ENCODE measurements at regions not wholly inside any gene's neighbourhood (a gene's known extent, or its start where the extent isn't known, plus 50 kb on each side); places are given as distances from the start of the nearest gene placed in this dataset.

DNA sequence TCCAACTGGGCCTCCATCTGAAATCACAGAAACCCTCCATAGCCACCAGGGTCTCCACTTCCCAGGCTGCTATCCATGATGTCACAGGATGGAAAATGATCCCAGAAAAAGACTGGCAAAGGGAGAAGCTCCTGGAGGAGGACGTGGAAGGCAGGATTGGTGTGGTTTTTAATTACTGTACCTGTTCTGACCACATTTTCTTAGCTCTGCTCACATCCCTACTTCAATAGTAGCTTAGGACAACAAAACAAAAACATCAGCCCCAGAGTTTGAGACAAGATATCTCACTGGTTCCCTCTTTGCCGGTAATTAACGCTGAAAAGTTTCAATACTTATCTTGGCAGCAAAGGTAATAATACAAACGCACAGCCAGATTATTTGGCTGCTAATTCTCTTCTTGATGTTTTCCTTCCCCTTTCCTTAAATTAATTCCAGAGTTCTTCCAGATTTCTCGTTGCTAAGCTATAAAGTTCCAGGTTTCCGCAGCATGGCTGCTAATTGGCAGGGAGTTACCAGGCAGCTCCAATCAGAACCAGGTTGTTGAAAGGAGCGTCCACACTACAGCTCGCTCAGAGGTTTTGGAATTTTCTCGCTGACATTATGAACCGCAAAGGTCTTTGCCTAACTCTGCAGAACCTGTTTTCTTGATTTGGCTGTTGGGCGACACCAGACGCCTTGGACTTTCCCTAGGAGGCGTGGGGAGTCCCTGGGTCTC, 263.4 kb downstream of the MRTFB start:
- DNase-seq (ENCODE audit: low spot score), result peak; percentile 53

DNA sequence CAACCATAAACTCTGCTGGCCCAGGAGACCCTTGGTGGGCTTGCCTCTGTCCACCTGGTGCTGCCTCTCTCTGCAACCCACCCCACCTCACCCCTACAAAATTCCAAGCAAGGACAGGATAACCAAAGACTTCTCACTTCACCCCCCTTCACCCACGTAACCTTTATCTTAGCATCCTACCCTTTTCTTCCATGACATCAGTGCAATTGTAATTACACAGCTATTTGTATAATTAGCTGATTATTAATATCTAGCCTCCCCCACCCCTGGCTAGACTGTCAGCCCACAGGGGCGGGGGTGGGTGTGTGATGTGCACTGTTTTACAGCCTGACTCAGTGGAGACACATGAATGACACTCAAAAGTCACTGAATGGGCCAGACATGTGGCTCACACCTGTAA, 262.2 kb downstream of the MRTFB start:
- DNase-seq (ENCODE audit: low spot score), result no peak

DNA sequence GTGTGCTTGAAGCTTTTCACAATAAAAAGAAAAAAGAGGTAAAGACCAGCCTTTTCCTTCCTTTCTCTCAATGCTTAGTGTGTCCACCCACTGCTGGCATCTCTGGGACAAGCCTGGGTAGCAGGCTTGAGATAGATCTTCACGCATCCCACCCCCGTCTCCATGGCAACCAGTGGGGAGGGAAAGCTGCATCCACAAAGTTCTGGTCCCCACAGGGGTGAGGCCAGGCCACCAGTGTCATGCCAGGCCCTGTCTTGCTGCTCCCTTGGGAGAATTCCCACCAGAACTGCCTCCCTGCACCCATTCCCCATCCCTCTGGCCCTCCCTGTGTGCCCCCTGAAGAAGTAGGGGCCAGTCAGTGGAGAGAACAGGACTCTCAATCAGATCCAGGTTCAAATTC, 259.9 kb downstream of the MRTFB start:
- DNase-seq (ENCODE audit: low spot score), result no peak

DNA sequence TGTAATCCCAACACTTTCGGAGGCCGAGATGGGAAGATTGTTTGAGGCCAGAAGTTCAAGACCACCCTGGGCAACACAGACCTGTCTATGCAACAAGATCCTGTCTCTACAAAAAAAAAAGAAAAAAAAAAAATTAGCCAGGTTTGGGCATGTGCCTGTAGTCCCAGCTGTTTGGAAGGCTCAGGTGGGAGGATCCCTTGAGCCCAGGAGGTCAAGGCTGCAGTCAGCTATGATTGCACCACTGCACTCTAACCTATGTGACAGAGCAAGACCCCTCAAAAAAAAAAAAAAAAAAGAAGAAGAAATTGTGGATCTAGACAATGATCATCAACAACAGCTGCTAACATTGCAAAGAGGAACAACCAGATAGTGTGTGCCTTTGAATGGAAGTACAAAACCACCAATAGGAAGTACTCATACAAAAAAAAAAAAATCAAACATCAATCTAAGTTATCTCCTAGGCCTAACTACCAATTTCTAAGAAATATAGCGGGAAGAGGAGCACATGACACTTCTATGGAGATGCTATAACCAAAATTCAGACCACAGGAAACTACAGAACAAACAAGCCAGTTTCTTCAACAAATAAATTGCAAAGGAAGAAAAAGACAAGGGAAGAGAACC, 258.7 kb downstream of the MRTFB start:
- DNase-seq (ENCODE audit: low spot score), result no peak

DNA sequence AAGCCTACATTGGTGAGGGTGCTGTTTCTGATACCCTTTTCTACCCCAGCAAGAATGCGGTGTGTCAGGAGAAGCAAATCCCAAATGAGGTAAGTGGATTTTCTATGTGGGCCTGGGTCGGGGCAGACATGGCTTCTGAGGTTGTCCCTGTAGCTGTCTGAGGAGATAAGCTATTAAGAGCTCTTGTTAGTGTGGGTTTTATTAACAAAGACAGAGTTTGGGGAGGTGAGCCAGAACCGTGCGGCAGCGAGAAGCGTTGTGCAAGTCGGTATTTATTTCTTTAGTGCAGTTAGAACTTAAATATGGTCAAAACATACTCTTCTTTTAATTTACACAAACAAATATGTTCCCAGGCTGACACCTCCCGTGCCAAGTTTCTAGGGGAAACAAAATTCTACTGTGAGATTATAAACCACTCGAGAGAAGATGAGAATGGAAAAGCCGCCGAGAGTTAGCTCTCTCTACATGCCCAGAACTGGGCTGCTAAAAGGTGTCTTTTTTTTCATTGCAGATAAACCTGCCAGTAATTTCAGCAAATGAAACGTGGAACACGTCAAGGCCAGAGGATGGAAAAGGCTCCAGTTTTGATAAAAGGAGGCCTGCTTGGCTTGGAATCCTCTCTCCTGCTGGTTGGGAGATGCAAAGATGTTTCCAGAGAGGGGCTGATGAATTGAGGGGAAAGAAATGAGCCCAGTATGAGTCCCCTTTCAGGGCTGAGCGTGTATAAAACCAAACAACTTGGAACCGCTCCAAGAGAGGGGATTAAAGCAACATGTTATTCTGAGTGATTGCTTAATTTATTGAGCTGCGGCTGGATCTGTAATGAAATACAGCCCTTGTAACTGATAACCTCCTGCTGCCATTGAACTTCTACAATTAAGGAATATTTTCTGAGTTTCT, 254.6 kb downstream of the MRTFB start:
- DNase-seq (ENCODE audit: low spot score), result no peak

DNA sequence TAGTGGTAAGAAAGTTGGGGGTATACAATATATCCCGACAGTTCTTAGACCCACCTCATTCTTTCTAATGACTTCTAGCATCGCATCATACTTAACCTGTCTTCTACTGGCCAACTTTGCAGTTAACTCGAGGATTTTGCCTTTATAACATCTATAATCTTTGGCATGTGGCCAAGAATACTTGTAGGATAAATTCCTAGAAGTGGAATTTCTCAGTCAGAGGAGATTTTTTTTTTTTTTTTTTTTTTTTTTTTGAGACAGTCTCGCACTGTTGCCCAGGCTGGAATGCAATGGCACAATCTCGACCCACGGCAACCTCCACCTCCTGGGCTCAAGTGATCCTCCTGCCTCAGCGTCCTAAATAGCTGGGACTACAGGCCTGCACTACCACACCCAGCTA, 253.5 kb downstream of the MRTFB start:
- peak; percentile 59 for DNase-seq (ENCODE audit: low spot score)

DNA sequence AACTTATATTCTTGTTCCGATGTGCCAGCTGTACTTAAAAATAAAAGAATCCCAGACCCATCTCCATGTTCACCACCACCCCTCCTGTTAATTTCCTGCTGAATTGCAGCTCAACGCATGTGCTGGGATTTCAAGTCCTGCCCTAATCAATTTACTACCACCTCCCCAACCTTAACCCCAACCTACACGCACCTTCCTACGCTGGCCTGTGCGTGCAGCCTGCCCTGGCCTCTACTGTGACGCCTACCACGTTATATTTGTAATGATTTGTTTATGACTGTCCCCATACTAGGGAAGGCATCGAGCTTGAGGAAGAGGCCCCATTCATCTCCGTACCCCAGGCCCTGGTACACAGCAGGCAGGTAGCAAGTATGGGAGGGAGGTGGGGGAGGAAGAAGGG, 251.1 kb downstream of the MRTFB start:
- no peak for DNase-seq (ENCODE audit: low spot score)

DNA sequence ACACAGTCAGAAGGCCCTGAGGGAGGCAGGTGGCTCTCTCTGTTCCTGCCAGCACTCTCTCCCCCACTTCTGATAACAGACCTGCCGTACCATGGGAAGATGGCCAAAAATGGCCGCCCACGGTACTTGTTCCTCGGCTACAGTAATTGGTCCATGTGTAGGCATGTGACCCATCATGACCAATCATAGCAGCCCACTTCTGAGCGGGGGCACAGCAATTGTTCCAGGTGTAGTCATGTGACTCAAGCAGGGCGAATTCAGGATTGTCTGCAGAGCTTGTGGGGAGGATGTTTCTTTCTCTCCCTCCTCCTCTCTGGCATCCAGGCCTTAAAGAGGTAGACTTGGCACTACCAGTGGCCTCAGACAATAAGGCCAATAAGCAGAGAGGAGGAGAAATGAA, 250.4 kb downstream of the MRTFB start:
- DNase-seq (ENCODE audit: low spot score), result no peak

DNA sequence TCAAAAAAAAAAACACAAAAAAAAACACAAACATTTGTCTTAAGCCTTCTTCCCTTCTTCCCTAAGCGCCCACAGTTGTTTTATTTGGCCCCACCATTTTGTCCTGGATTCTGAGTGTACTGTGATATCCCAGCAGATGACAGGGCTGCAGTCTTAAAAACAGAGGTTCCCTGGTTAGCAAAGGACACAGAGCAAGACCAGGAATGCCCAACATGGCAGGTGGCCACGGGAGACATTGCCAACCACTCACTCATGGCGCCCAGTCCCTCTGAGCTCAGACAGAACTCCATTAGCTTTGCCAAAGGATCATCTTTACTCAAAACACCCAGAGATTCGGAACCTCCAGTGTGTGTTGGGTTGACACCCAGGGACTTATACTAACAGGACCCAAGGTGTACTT, 249.3 kb downstream of the MRTFB start:
- DNase-seq (ENCODE audit: low spot score), result no peak

All from kidney tubule cell (primary cell).